Karpas-422 (cell line): ENCODE measurements at regions not wholly inside any gene's neighbourhood (a gene's known extent, or its start where the extent isn't known, plus 50 kb on each side); places are given as distances from the start of the nearest gene placed in this dataset.

Source experiments
- DNase-seq: peaks from one replicate; pipeline ENCODE4 v3.0.0-alpha.2; 2015
- H2AFZ ChIP-seq: fragments of 200-600 bp; sonication (generic); 2 replicates; pipeline ENCODE4 v1.6.1; 2014; ENCODE audit warnings: antibody characterized with exemption, low read length, mixed read lengths
- H3K27ac ChIP-seq: fragments of 200-600 bp; sonication (generic); 2 replicates; pipeline ENCODE4 v1.5.1; 2014; ENCODE audit warnings: mild to moderate bottlenecking, low read length, moderate library complexity
- H3K27me3 ChIP-seq: fragments of 200-600 bp; sonication (generic); 2 replicates; pipeline ENCODE4 v1.6.1; 2014; ENCODE audit warnings: low read length, mixed read lengths
- H3K36me3 ChIP-seq: fragments of 200-600 bp; sonication (generic); 2 replicates; pipeline ENCODE4 v1.6.1; 2014; ENCODE audit warnings: low read length, mixed read lengths; ENCODE audit not compliant: insufficient read depth
- H3K4me1 ChIP-seq: fragments of 200-600 bp; sonication (generic); 2 replicates; pipeline ENCODE4 v1.6.1; 2014; ENCODE audit warnings: mild to moderate bottlenecking, low read length, mixed read lengths
- H3K4me2 ChIP-seq: fragments of 200-600 bp; sonication (generic); 2 replicates; pipeline ENCODE4 v1.6.1; 2014; ENCODE audit warnings: low read length, low read depth, mild to moderate bottlenecking; ENCODE audit not compliant: poor library complexity, severe bottlenecking
- H3K4me3 ChIP-seq: fragments of 200-600 bp; sonication (generic); 2 replicates; pipeline ENCODE4 v1.5.1; 2014; ENCODE audit warnings: mild to moderate bottlenecking, antibody characterized with exemption, low read length, mixed read lengths
- H3K79me2 ChIP-seq: fragments of 200-600 bp; sonication (generic); 2 replicates; pipeline ENCODE4 v1.6.1; 2014; ENCODE audit warnings: mild to moderate bottlenecking, low read length, mixed read lengths
- H3K9ac ChIP-seq: fragments of 200-600 bp; sonication (generic); 2 replicates; pipeline ENCODE4 v1.6.0; 2014; ENCODE audit warnings: low read length
- H3K9me2 ChIP-seq: fragments of 200-600 bp; sonication (generic), shearing (Covaris generic); replicated peaks from 2 replicates; pipeline ENCODE4 v1.6.0; 2014; ENCODE audit warnings: mild to moderate bottlenecking, low read length, moderate library complexity; ENCODE audit not compliant: insufficient read depth
- H3K9me3 ChIP-seq: fragments of 300-700, 200-600 bp; sonication (generic); 2 replicates; pipeline ENCODE4 v1.6.1; 2014; ENCODE audit warnings: low read length, mixed read lengths
- H4K20me1 ChIP-seq: fragments of 200-600 bp; sonication (generic); 2 replicates; pipeline ENCODE4 v1.6.1; 2014; ENCODE audit warnings: mild to moderate bottlenecking, antibody characterized with exemption, low read length, low read depth; ENCODE audit not compliant: insufficient read depth

DNA sequence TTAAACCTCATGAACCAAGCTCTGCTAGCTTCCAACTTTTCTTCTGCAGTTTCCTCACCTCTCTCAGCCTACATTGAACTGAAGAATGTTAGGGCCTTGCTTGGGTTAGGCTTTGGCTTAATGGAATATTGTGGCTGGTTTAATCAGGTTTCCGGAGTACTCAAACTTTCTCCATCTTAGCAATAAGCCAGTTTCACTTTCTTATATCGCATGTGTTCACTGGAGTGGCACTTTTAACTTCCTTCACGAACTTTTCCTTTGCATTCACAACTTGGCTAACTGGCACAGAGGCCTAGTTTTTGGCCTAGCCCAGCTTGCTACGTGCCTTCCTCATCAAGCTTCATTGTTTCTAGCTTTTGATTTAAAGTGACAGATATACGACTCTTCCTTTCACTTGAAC is 81.0 kb upstream of the MAST4 start:
- peak overlapping the region; percentile 17; the same call in 1 of the 2 replicates for H3K9ac ChIP-seq
- H3K4me1 ChIP-seq = peaks cover 52% of the 10 kb centered on the region
- no peak overlapping the region for H3K27ac ChIP-seq
- no peaks in the 10 kb centered on the region for H3K9me2 ChIP-seq
- peak overlapping the region; percentile 76 for H2AFZ ChIP-seq
- H3K79me2 ChIP-seq = no peaks in the 10 kb centered on the region
- no peak overlapping the region; the same call in 1 of the 2 replicates for H3K4me3 ChIP-seq
- peak overlapping the region; percentile 24 for H3K4me2 ChIP-seq
- no peaks in the 10 kb centered on the region for H3K27me3 ChIP-seq
- peak; percentile 67 for DNase-seq
- H3K36me3 ChIP-seq = no peaks in the 10 kb centered on the region
- H4K20me1 ChIP-seq = no peaks in the 10 kb centered on the region
- no peaks in the 10 kb centered on the region for H3K9me3 ChIP-seq

DNA sequence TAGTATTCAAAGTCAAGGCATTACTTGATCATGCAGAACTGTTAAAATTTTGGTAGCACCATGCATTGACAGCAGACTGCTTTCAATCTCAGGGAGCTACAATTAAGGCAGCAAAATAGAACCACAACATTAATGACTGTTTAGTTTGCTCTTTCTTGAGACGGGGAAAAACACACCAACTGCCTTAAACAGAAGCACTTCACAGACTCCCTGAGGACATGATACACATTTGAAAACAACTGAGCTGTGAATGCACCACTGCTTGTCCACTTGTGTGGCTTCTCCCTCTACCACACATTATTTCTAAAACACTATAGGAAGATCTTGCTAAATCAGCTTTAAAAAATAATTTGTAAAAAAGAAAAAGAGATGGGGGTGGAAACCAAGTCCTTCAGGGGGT is 79.6 kb upstream of the MAST4 start:
- Histone ChIP-seq H3K9me3 (peaks cover 5% of the 10 kb centered on the region), H3K9me2 (no peaks in the 10 kb centered on the region), H3K27me3 (no peaks in the 10 kb centered on the region), H3K36me3 (no peaks in the 10 kb centered on the region), H2AFZ (peak overlapping the region; percentile 9), H3K79me2 (no peaks in the 10 kb centered on the region), H3K4me1 (peaks cover 52% of the 10 kb centered on the region), H4K20me1 (no peaks in the 10 kb centered on the region), H3K9ac (no peak overlapping the region), H3K4me2 (no peak overlapping the region), H3K4me3 (no peak overlapping the region), H3K27ac (no peak overlapping the region)
- no peak for DNase-seq

DNA sequence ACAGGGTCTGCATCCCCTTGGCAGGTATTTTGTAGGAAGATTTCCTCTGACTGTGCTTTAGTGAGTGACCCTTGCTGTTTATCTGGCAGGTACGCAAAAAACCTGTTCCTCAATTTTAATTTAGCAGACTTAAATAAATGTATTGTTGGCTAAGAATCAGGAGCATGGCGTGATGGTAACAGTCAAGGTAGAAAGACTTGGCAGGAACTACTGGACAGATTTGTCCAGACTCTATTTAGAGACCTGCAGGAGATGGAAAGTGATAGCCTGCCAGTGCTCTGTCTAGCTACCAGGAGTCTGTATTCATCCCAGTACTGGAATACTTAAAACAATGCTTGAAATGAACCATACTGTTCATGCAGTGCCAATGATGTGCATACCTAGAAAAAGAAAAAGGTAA is 78.8 kb upstream of the MAST4 start:
- no peaks in the 10 kb centered on the region for H4K20me1 ChIP-seq
- no peaks in the 10 kb centered on the region for H3K9me2 ChIP-seq
- no peaks in the 10 kb centered on the region for H3K27me3 ChIP-seq
- no peak overlapping the region for H3K4me2 ChIP-seq
- H3K79me2 ChIP-seq = no peaks in the 10 kb centered on the region
- no peak for DNase-seq
- H3K4me1 ChIP-seq = peaks cover 50% of the 10 kb centered on the region
- peaks cover 7% of the 10 kb centered on the region for H3K9me3 ChIP-seq
- H3K4me3 ChIP-seq = no peak overlapping the region
- H3K36me3 ChIP-seq = no peaks in the 10 kb centered on the region
- H2AFZ ChIP-seq = 0 out of 2 replicates have a peak overlapping the region, but pooled peaks have one; percentile 9
- H3K27ac ChIP-seq = no peak overlapping the region
- H3K9ac ChIP-seq = no peak overlapping the region

DNA sequence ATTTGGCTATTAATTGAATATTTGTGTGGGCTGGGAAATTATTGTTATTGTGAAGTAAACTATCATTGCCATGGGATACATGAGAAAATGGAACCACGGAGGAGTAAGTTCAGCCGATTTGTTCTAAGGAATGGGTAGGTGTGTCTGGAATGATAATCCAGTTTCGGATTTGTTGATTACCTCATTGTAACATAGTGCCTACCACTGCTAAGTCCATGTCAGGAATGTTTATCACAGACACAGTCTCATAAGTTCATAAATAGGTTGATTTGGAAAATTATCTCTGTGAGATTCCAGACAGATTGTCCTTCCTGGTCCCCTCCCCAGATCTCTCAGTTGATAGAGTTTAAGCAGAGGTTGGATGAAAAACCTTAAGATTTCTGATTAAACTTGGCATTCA is 78.1 kb upstream of the MAST4 start:
- Histone ChIP-seq H3K4me3 (no peak overlapping the region), H3K79me2 (no peaks in the 10 kb centered on the region), H3K4me1 (peaks cover 43% of the 10 kb centered on the region), H3K9me3 (peaks cover 7% of the 10 kb centered on the region), H2AFZ (no peak overlapping the region), H3K9ac (no peak overlapping the region), H3K27ac (no peak overlapping the region), H3K9me2 (no peaks in the 10 kb centered on the region), H3K27me3 (no peaks in the 10 kb centered on the region), H3K4me2 (no peak overlapping the region), H4K20me1 (no peaks in the 10 kb centered on the region), H3K36me3 (no peaks in the 10 kb centered on the region)
- DNase-seq = no peak

DNA sequence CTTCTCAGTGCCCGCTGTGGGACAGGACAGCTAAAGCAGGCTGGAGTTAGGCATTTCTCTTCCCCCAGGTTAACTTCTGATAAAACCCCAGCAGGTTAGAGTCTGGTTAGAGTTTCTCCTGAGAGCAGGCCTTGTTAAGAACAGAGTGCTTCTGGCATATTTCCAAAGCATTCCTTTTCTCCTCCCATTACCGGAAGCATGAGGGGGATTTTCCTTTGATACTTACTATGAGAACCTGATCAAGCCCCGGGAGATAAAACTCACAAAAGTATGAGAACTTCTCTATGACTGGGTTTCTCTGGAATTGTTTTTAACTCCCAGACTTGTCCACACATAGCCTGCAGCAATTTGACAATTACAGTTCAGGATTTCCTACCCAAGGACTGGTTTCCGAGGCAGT is 77.4 kb upstream of the MAST4 start:
- no peaks in the 10 kb centered on the region for H3K36me3 ChIP-seq
- no peak overlapping the region for H2AFZ ChIP-seq
- no peak overlapping the region for H3K9ac ChIP-seq
- no peak overlapping the region for H3K4me2 ChIP-seq
- H3K4me1 ChIP-seq = peaks cover 36% of the 10 kb centered on the region
- H3K9me2 ChIP-seq = no peaks in the 10 kb centered on the region
- H3K27ac ChIP-seq = no peak overlapping the region
- no peaks in the 10 kb centered on the region for H3K79me2 ChIP-seq
- DNase-seq = no peak
- H3K9me3 ChIP-seq = peaks cover 7% of the 10 kb centered on the region
- H3K27me3 ChIP-seq = no peaks in the 10 kb centered on the region
- H3K4me3 ChIP-seq = no peak overlapping the region
- H4K20me1 ChIP-seq = no peaks in the 10 kb centered on the region

DNA sequence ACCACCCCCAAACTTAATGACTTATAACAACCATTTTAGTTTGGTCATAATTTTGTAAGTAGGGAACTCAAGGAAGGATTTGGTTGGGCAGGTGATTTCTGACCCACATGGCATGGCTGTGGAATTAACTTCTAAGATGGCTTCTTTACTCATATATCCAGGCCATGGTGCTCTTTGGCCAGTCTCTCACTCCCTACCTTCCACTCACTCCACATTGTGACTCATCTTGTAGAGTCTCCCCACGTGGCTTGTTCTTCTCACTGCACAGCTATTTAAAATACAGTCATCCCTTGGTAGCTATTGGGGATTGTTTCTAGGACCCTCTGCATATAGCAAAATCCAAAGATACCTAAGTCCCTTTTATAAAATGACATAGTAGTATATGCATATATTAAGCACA is 76.6 kb upstream of the MAST4 start:
- no peak for DNase-seq
- no peaks in the 10 kb centered on the region for H3K36me3 ChIP-seq
- H3K4me2 ChIP-seq = no peak overlapping the region
- no peak overlapping the region for H3K9ac ChIP-seq
- H3K27ac ChIP-seq = no peak overlapping the region
- H3K79me2 ChIP-seq = no peaks in the 10 kb centered on the region
- H3K9me3 ChIP-seq = peaks cover 7% of the 10 kb centered on the region
- no peaks in the 10 kb centered on the region for H3K9me2 ChIP-seq
- no peaks in the 10 kb centered on the region for H3K27me3 ChIP-seq
- H3K4me1 ChIP-seq = peaks cover 29% of the 10 kb centered on the region
- no peak overlapping the region for H3K4me3 ChIP-seq
- H2AFZ ChIP-seq = no peak overlapping the region
- no peaks in the 10 kb centered on the region for H4K20me1 ChIP-seq

DNA sequence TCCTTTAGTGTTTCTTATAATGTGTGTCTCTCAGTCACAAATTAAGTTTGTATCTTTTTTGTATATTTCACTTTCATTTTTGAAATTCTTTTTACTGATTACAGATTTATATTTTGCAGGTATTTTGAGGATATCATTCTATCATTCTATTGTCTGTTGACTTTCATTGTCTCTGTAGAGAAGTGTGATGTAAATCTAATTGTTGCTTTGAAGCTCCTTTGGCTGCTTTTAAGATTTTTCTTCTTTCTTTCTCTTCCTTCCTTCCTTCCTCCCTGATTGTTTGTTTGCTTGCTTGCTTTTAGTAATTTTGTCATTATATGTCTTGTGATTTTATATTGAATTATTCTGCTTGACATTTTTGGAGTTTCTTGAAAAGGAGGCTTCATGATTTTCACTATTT is 75.3 kb upstream of the MAST4 start:
- H3K79me2 ChIP-seq = no peaks in the 10 kb centered on the region
- H3K4me1 ChIP-seq = peaks cover 19% of the 10 kb centered on the region
- no peak overlapping the region for H3K4me2 ChIP-seq
- no peaks in the 10 kb centered on the region for H4K20me1 ChIP-seq
- H3K9ac ChIP-seq = no peak overlapping the region
- H3K9me2 ChIP-seq = no peaks in the 10 kb centered on the region
- peaks cover 7% of the 10 kb centered on the region for H3K9me3 ChIP-seq
- no peak for DNase-seq
- H3K36me3 ChIP-seq = no peaks in the 10 kb centered on the region
- no peak overlapping the region for H3K27ac ChIP-seq
- H3K27me3 ChIP-seq = no peaks in the 10 kb centered on the region
- H2AFZ ChIP-seq = no peak overlapping the region
- H3K4me3 ChIP-seq = no peak overlapping the region

DNA sequence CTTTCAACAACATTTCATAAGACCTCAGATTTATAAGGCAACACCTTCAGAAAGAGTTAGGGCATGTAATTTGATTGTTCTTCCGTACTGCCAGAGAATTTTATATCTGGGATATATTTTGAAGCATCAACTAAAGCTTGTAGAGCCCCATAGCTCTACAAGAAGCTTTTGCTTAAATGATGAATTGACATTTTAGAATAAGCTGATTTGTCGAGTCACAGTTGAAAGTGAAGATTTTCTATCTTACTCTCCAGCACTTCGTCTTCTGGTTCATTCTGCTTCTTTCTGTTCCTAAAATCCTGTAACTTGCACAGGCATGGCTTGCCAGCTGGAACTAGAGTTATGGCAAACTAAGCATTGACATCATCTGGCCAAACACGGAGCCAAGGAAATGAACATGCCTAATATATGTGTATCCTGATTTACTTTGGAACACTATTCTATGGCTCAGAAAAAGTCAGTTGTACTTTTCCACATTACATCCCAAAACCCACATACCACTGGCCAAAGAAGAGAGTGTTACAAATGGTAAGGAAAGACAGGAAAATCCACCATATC is 68.6 kb upstream of the MAST4 start:
- H3K27me3 ChIP-seq = no peaks in the 10 kb centered on the region

DNA sequence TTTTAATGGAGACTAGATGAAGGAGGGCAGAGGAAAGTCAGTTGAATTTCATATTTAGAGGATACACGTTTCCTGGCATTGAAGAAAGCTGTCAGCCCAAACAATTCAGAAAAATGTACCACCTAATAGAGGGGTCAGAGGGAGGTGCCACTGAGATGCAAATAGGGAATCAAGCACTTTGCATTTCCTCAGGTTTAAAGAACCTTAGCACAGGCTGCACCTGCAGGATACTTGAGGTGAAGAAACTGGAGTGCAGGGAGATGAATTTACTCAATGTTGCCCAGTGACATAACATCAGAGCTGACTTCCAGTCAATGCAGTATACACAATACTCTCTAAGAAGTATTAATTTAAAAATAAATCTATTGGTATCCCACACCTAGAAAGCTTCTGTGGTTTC is 67.0 kb upstream of the MAST4 start:
- Histone ChIP-seq H3K9ac (no peak overlapping the region), H4K20me1 (no peaks in the 10 kb centered on the region), H3K4me3 (no peak overlapping the region), H3K9me2 (no peaks in the 10 kb centered on the region), H3K4me2 (no peak overlapping the region), H2AFZ (no peak overlapping the region), H3K9me3 (no peaks in the 10 kb centered on the region), H3K36me3 (no peaks in the 10 kb centered on the region), H3K79me2 (no peaks in the 10 kb centered on the region), H3K27me3 (no peaks in the 10 kb centered on the region), H3K27ac (no peak overlapping the region), H3K4me1 (peaks cover 21% of the 10 kb centered on the region)
- DNase-seq = no peak

More for the DNA sequence above, 68.6 kb upstream of the MAST4 start:
- Histone ChIP-seq H4K20me1 (no peaks in the 10 kb centered on the region), H3K9me3 (no peaks in the 10 kb centered on the region), H3K79me2 (no peaks in the 10 kb centered on the region), H3K9me2 (no peaks in the 10 kb centered on the region), H3K4me1 (peaks cover 21% of the 10 kb centered on the region), H3K4me3 (no peak overlapping the region), H3K4me2 (no peak overlapping the region), H2AFZ (no peak overlapping the region), H3K27ac (no peak overlapping the region), H3K36me3 (no peaks in the 10 kb centered on the region), H3K9ac (no peak overlapping the region)
- DNase-seq = no peak
